ENCODE measurements at regions not wholly inside any gene's neighbourhood (a gene's known extent, or its start where the extent isn't known, plus 50 kb on each side); places are given as distances from the start of the nearest gene placed in this dataset.

- H3K27me3 Mint-ChIP-seq (ENCODE audit: unreplicated experiment): peaks cover 5% of the 10 kb centered on the region
- no peak overlapping the region for H3K27ac Mint-ChIP-seq (ENCODE audit: unreplicated experiment)
- no peak overlapping the region for H3K4me3 Mint-ChIP-seq (ENCODE audit: unreplicated experiment)
- H3K4me1 Mint-ChIP-seq (ENCODE audit: low read depth, unreplicated experiment): peaks cover 32% of the 10 kb centered on the region
- no peak for DNase-seq
- H3K9me3 Mint-ChIP-seq (ENCODE audit: unreplicated experiment): peaks cover 4% of the 10 kb centered on the region
- TF ChIP-seq CTCF (IDR thresholded peaks at IDR 0.05; ENCODE audit: partially characterized antibody, unreplicated experiment): no peak
- H3K36me3 Mint-ChIP-seq (ENCODE audit: unreplicated experiment): no peaks in the 10 kb centered on the region
These were observed 158.5 kb upstream of the FOXN3 start for GRCh38 chr14:89575386-89576061.

GRCh38 chr14:89574420-89574819 is 157.4 kb upstream of the FOXN3 start:
- Mint-ChIP-seq H3K27me3 (ENCODE audit: unreplicated experiment) (peaks cover 5% of the 10 kb centered on the region), H3K4me1 (ENCODE audit: low read depth, unreplicated experiment) (peaks cover 32% of the 10 kb centered on the region), H3K36me3 (ENCODE audit: unreplicated experiment) (no peaks in the 10 kb centered on the region), H3K27ac (ENCODE audit: unreplicated experiment) (no peak overlapping the region), H3K4me3 (ENCODE audit: unreplicated experiment) (no peak overlapping the region), H3K9me3 (ENCODE audit: unreplicated experiment) (peaks cover 6% of the 10 kb centered on the region)
- no peak for DNase-seq
- no peak for TF ChIP-seq CTCF (IDR thresholded peaks at IDR 0.05; ENCODE audit: partially characterized antibody, unreplicated experiment)

- TF ChIP-seq CTCF (IDR thresholded peaks at IDR 0.05; ENCODE audit: partially characterized antibody, unreplicated experiment): no peak
- H3K27me3 Mint-ChIP-seq (ENCODE audit: unreplicated experiment): peaks cover 5% of the 10 kb centered on the region
- H3K27ac Mint-ChIP-seq (ENCODE audit: unreplicated experiment): no peak overlapping the region
- no peak for DNase-seq
- H3K4me3 Mint-ChIP-seq (ENCODE audit: unreplicated experiment): no peak overlapping the region
- peaks cover 6% of the 10 kb centered on the region for H3K9me3 Mint-ChIP-seq (ENCODE audit: unreplicated experiment)
- peaks cover 28% of the 10 kb centered on the region for H3K4me1 Mint-ChIP-seq (ENCODE audit: low read depth, unreplicated experiment)
- no peaks in the 10 kb centered on the region for H3K36me3 Mint-ChIP-seq (ENCODE audit: unreplicated experiment)
These were observed 156.3 kb upstream of the FOXN3 start for GRCh38 chr14:89573399-89573657.

GRCh38 chr14:89572596-89573398 is 155.8 kb upstream of the FOXN3 start:
- TF ChIP-seq CTCF (IDR thresholded peaks at IDR 0.05; ENCODE audit: partially characterized antibody, unreplicated experiment): no peak
- Mint-ChIP-seq H3K9me3 (ENCODE audit: unreplicated experiment) (peaks cover 6% of the 10 kb centered on the region), H3K4me1 (ENCODE audit: low read depth, unreplicated experiment) (peaks cover 27% of the 10 kb centered on the region), H3K36me3 (ENCODE audit: unreplicated experiment) (no peaks in the 10 kb centered on the region), H3K4me3 (ENCODE audit: unreplicated experiment) (no peak overlapping the region), H3K27me3 (ENCODE audit: unreplicated experiment) (peaks cover 5% of the 10 kb centered on the region), H3K27ac (ENCODE audit: unreplicated experiment) (no peak overlapping the region)
- DNase-seq: no peak

- peaks cover 3% of the 10 kb centered on the region for H3K9me3 Mint-ChIP-seq (ENCODE audit: unreplicated experiment)
- no peak overlapping the region for H3K4me3 Mint-ChIP-seq (ENCODE audit: unreplicated experiment)
- H3K27me3 Mint-ChIP-seq (ENCODE audit: unreplicated experiment): peaks cover 5% of the 10 kb centered on the region
- TF ChIP-seq CTCF (IDR thresholded peaks at IDR 0.05; ENCODE audit: partially characterized antibody, unreplicated experiment): no peak
- peaks cover 21% of the 10 kb centered on the region for H3K4me1 Mint-ChIP-seq (ENCODE audit: low read depth, unreplicated experiment)
- DNase-seq: no peak
- H3K36me3 Mint-ChIP-seq (ENCODE audit: unreplicated experiment): no peaks in the 10 kb centered on the region
- no peak overlapping the region for H3K27ac Mint-ChIP-seq (ENCODE audit: unreplicated experiment)
These were observed 154.5 kb upstream of the FOXN3 start for GRCh38 chr14:89571491-89571890.

All from glutamatergic neuron (in vitro differentiated cells).